ENCODE measurements at regions not wholly inside any gene's neighbourhood (a gene's known extent, or its start where the extent isn't known, plus 50 kb on each side); places are given as distances from the start of the nearest gene placed in this dataset.
A peak's percentile ranks its signal among the peaks of the same experiment; 100 is the strongest.

- DNase-seq (ENCODE audit: low read depth, low spot score) = no peak
These were observed 129.7 kb downstream of the TDRD15 start for GRCh38 chr2:21253311-21254027.

DNA sequence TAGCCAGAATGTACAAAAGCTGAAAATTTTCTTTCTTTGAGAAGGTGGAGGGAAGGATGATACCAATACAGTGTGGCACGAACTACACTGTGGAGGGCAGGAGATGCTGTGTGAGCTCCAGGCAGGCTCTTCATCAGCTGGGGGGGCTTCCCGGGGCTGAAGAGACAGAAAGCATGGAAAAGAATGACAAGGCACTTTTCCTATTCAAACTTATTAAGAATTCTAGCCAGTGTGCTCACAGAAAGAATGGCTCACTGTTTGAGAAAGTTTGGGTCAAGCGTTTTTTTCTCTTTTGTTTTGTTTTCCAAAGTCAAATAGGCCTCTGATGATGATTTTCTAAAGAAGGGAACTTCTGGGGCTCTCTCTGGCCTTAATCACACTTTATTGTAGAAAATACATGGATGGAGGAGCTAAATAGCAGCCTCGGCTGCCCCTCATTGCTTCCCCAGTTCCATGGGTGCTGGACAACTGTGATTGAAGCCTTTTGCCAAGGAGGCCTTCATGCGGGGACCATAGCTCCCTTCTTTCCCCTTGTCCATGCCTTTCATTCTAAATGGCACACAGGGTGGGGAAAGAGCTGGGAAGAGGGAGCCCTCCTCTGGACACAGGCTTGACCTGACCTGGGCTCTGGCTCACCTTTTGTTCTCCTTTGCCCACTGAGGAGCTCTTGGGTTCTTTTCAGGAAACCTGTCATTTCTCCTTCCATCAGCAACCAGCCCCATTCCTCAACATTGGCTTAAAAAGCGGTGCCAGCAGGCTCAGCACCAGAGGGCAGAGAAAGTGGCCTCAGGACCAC is 130.6 kb downstream of the TDRD15 start:
- no peak for DNase-seq (ENCODE audit: low read depth, low spot score)

DNA sequence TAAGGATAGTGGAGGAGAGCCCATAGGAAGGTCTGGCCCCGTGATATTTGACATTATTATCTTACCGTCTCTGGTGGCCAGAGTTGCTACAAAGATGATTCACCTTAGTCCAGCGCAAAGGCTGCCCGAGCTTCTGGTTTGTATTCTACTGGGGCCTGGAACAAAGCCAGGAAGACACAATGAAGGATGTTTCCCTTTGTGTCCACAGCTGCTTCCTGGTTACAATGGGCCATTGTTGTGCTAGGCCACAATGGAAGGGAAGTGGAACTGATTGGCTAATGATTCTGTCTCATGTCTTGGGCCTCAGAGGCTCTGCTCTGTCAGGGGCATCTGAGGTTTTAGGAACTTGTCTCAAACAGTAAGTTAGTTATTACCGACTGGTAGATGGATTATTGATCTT is 132.2 kb downstream of the TDRD15 start:
- peak; percentile 48 for DNase-seq (ENCODE audit: low read depth, low spot score)

DNA sequence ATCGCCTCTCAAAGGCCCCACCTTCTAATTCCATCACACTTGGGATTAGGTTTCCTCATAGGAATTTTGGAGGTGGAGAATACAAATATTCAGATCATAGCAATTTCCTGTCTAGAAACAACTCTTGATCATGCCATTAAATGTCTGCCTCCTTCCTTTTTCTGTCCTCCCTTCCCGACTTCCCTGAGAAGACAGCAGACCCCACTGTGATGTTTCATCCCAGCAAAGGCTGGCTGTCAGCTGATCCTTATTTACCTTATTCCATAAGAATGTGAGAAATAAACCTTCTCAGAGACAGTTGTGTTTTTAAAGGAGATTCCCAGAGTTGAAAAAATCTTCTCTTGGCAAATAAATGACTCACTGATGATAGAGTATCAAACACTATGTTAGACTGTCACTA is 133.9 kb downstream of the TDRD15 start:
- DNase-seq (ENCODE audit: low read depth, low spot score) = no peak

DNA sequence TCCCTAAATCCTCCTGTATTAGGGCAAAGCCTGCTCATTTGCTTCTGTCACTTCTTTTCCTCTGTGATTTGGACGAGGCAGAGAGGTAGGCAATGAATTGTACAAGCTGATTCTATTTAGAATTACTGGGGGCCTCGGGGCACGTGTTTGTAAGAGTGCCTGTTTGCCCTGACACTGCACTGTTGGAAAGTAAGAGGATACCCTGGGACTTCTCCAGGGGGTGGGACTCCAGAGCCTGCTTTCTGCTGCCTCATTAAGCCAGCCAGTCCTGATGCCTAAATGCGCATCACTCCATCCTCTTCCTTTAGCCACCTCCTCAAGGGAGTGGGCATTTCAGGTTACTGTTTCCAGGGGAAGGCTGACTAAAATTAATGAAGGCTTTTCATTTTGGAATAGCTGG is 134.3 kb downstream of the TDRD15 start:
- no peak for DNase-seq (ENCODE audit: low read depth, low spot score)

DNA sequence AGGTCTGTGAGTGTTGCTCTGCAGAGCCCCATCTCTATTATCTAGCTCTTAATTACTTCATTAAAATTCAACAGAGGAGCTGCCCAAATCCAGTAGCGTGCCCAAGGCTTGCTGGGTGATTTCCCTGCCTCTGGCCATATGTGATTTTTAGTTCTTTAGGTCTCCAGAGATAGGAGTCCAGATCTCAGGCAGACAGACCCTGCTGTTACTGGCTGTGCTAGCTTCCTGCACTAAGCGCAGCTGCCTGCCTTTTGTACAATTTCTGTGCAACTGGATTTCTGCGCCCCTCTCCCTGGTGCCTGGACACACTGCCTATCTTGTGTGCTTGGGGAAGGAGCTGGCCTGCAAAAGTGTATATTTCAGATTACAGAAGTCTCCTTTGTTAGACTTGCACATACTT is 136.5 kb downstream of the TDRD15 start:
- DNase-seq (ENCODE audit: low read depth, low spot score) = no peak

GRCh38 chr2:21261591-21261990 is 137.8 kb downstream of the TDRD15 start:
- no peak for DNase-seq (ENCODE audit: low read depth, low spot score)

GRCh38 chr2:21262426-21262940 is 138.7 kb downstream of the TDRD15 start:
- no peak for DNase-seq (ENCODE audit: low read depth, low spot score)

DNA sequence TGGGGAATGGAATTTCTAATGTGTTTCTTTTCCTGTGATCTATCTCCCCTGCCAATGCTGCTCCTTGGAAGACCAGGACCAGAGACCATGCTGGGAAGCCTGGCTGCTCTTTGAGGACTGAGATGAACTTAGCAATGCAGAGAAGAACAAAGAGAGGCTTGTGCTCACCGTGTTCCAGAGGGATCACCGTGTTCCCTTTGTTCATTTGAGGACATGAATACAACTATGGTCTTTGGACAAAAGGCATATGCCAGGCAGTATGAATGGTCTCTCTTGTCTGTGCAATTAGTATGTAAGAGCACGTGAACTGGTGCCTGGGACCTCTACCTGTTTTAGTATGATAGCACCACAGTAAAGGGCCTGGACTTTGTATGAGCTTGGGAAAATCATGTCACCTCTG is 139.9 kb downstream of the TDRD15 start:
- DNase-seq (ENCODE audit: low read depth, low spot score) = no peak

GRCh38 chr2:21265752-21266151 is 142.0 kb downstream of the TDRD15 start:
- no peak for DNase-seq (ENCODE audit: low read depth, low spot score)

- no peak for DNase-seq (ENCODE audit: low read depth, low spot score)
These were observed 143.6 kb downstream of the TDRD15 start for GRCh38 chr2:21267232-21267835.

GRCh38 chr2:21268197-21268877 is 144.6 kb downstream of the TDRD15 start:
- no peak for DNase-seq (ENCODE audit: low read depth, low spot score)

- DNase-seq (ENCODE audit: low read depth, low spot score) = no peak
These were observed 145.1 kb downstream of the TDRD15 start for GRCh38 chr2:21268878-21269224.

- no peak for DNase-seq (ENCODE audit: low read depth, low spot score)
These were observed 145.6 kb downstream of the TDRD15 start for GRCh38 chr2:21269382-21269781.

GRCh38 chr2:21270083-21270491 is 146.3 kb downstream of the TDRD15 start:
- no peak for DNase-seq (ENCODE audit: low read depth, low spot score)

GRCh38 chr2:21270708-21271122 is 146.9 kb downstream of the TDRD15 start:
- DNase-seq (ENCODE audit: low read depth, low spot score) = no peak

DNA sequence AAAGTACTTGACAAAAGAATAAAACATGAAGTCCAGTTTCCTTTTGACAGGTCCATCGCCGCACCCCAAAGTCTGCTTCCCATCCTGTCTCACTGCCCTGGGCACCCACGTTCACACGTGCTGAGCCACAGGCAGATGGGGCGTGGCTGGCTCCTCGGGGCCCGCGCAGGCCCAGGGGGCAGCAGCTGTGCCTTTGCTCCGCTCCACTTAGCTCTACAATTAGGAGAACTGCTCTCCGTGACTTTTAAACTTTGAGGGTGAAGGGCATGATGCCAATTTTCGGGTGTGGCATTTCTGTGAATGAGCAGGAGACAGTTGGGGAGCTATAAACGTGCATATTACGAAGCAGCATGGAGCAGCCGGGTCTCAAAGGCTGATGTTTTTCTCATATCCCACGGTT is 152.4 kb downstream of the TDRD15 start:
- DNase-seq (ENCODE audit: low read depth, low spot score) = no peak

DNA sequence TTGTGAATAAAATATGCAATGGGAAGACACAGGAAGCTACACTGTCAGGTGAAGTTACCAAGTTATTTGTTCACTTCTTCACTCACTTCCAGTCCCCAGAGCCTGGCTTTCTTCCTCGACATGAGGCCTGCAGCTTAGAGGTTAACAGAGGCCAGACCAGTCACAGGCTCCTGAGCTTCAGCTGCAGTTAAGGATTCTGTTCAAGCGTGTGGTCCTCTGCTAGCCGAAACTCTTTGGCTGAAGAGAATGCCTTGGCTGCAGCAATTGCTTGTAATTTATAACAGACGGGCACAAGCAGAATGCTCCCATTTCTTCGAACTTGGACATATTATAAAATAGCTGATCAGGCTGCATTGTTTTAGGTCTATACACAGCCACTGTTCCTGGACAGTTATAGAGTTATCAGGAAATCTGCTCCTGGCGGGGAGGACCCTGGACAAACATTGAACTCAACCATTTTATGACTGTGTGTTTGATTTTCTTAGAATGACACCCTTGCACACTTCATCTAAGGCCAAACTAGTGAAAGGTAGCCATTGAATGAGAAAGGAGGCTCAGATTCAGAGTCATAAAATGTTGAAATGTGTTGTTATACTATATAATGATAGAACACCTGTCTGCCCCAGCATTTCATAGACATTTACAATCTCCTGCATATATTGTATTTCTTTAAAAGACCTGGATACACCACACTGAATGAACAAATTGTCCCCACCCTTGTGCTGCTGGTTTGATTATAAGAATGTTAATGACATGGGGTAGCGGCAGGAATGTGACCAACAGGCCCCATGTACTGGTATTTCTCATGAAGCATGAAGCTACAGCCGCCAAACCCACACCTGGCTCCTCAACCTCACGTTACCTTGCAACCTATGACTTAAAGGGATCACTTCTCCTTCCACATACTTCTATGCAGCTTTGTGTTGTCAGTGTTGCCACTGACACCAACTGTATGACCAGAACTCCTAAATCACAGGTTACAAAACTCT is 153.6 kb downstream of the TDRD15 start:
- DNase-seq (ENCODE audit: low read depth, low spot score) = no peak

DNA sequence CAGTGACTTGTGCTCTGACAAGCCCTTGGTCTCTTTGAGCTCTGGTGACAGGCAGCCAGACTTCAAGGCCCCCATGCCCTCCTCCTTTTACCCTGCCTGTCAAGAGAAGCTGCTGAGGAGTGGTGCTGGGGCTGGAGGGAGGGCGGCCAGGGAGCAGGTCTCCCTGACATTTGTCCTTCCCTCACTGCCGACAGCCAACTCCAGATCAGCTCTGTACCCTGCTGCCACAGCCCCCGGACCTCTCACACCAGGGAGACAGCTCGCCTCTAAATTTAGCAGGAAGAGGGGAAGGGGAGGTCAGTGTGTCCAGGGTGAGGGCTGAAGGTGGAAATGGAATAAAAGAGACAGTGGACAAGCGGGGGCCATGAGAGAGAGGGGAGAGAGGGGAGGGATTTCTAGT is 155.8 kb downstream of the TDRD15 start:
- no peak for DNase-seq (ENCODE audit: low read depth, low spot score)

DNA sequence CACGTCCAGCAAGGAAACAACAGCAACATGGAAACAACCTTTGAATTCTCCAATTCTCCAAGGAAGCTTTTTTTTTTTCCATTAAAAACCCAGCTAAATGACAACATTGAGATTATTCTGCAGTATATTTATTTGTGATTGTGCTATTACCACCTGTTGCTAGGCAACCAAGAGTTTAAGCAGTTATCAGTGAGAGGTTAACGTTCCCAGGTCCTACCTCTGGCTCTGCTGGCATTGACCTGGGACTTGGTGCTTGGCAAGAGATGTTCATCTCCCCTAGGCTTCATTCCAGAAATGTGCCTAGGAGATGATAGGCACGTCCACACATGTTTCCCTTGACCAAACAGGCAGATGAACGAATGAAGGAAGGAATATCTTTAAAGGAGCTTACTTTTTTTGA is 157.0 kb downstream of the TDRD15 start:
- no peak for DNase-seq (ENCODE audit: low read depth, low spot score)

DNA sequence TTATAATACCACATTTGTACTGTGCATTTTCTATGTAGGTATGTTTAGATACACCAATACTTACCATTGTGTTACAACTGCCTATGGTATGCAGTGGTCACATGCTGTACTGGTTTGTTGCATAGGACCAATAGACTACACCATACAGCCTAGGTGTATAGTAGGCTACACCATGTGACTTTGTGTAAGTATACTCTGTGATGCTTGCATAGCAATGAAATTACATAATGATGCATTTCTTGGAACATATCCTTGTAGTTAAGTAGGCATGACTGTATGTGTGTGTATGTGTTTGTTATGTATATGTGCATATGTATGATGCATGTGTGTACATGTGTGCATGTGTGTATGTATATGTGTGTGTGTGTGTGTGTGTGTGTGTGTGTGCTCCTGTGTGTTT is 157.6 kb downstream of the TDRD15 start:
- DNase-seq (ENCODE audit: low read depth, low spot score) = no peak

Measured in pulmonary artery endothelial cell (primary cell).